B cell (primary cell): ENCODE measurements at regions not wholly inside any gene's neighbourhood (a gene's known extent, or its start where the extent isn't known, plus 50 kb on each side); places are given as distances from the start of the nearest gene placed in this dataset.

ENCODE experiments used
- ATAC-seq: fragments of 200-7000 bp; cut with Tn5 transposase; one replicate; pipeline ENCODE4 v1.10.0; 2021; ENCODE audit warnings: low read depth, mild to moderate bottlenecking, moderate number of reproducible peaks, moderate library complexity
- CTCF ChIA-PET: fragments of 350-600 bp; sonication (Branson Sonifier 250); formaldehyde crosslinking; loops from one replicate; lab custom pipeline; 2021; ENCODE audit warnings: antibody characterized with exemption, inconsistent platforms; lab: Charles Lee
- POLR2A ChIA-PET: fragments of 350-600 bp; sonication (Branson Sonifier 250); formaldehyde crosslinking; loops from one replicate; lab custom pipeline; 2021; ENCODE audit warnings: antibody characterized with exemption; lab: Charles Lee
- DNase-seq: peaks from one replicate; pipeline ENCODE4 v3.0.0; 2013
- H2AFZ ChIP-seq: 2 replicates; pipeline ENCODE4 v1.6.1; 2012; ENCODE audit warnings: mild to moderate bottlenecking, low read depth, low read length; ENCODE audit not compliant: insufficient read depth, poor library complexity, severe bottlenecking
- H3K27ac ChIP-seq, 2 donors: 1 replicate in 1 of 2; 2 replicates in 1 of 2; pipeline ENCODE4 v1.5.1; 2012 to 2013; ENCODE audit warnings: low read length in 2 of 2, mild to moderate bottlenecking in 2 of 2, moderate library complexity in 1 of 2
- H3K27me3 ChIP-seq, 4 experiments: fragments of 200-600 bp in 1 of 4; sonication (generic) in 1 of 4; replicated peaks in 1 of 4; 1 replicate in 2 of 4; 2 replicates in 2 of 4; pipeline versions ENCODE4 v1.6.1 to v1.7.0; 2013 to 2016; ENCODE audit warnings: low read length in 3 of 4, mild to moderate bottlenecking in 2 of 4, mixed read lengths in 1 of 4, moderate library complexity in 1 of 4; ENCODE audit not compliant: insufficient read depth in 4 of 4, control insufficient read depth in 3 of 4; ENCODE audit errors: control extremely low read depth in 1 of 4
- H3K36me3 ChIP-seq, 2 experiments: replicated peaks in 1 of 2; 1 replicate in 1 of 2; 2 replicates in 1 of 2; pipeline versions ENCODE4 v1.6.1 to v1.7.1; 2013; ENCODE audit warnings: low read length in 1 of 2; ENCODE audit not compliant: insufficient read depth in 2 of 2, control insufficient read depth in 1 of 2; ENCODE audit errors: control extremely low read depth in 1 of 2, extremely low read depth in 1 of 2
- H3K4me1 ChIP-seq, 2 donors: fragments of 200-600 bp in 1 of 2; sonication (generic) in 1 of 2; 1 replicate in 1 of 2; 2 replicates in 1 of 2; pipeline versions ENCODE4 v1.5.1 to v1.6.1; 2013 to 2017; ENCODE audit warnings: low read length in 2 of 2; ENCODE audit not compliant: control insufficient read depth in 2 of 2, insufficient read depth in 2 of 2
- H3K4me2 ChIP-seq: replicated peaks from 2 replicates; pipeline ENCODE3; 2012; ENCODE audit warnings: mild to moderate bottlenecking, low read depth, low read length; ENCODE audit not compliant: poor library complexity, severe bottlenecking
- H3K4me3 ChIP-seq, 5 experiments: fragments of 200-600 bp in 1 of 5; sonication (generic) in 1 of 5; 1 replicate in 3 of 5; 2 replicates in 2 of 5; pipeline versions ENCODE4 v1.5.1 to v1.7.0; 2011 to 2016; ENCODE audit warnings: low read length in 4 of 5, mild to moderate bottlenecking in 4 of 5, low read depth in 2 of 5, control low read depth in 1 of 5, moderate library complexity in 1 of 5; ENCODE audit not compliant: insufficient read depth in 1 of 5; ENCODE audit errors: control extremely low read depth in 1 of 5, extremely low read depth in 1 of 5
- H3K79me2 ChIP-seq: fragments of 200-600 bp; sonication (generic); one replicate; pipeline ENCODE4 v1.6.0; 2016; ENCODE audit warnings: low read length; ENCODE audit not compliant: control insufficient read depth, insufficient read depth
- H3K9ac ChIP-seq: fragments of 200-600 bp; sonication (generic); 2 replicates; pipeline ENCODE4 v1.6.1; 2017; ENCODE audit warnings: mild to moderate bottlenecking, low read length, moderate library complexity
- H3K9me3 ChIP-seq, 3 donors: one replicate each; pipeline versions ENCODE4 v1.6.1 to v1.7.1; 2013; ENCODE audit warnings: low read length in 2 of 3; ENCODE audit not compliant: control insufficient read depth in 2 of 3, insufficient read depth in 1 of 3; ENCODE audit errors: control extremely low read depth in 1 of 3
- H4K20me1 ChIP-seq: 2 replicates; pipeline ENCODE4 v1.6.0; 2012; ENCODE audit warnings: mild to moderate bottlenecking, low read length; ENCODE audit not compliant: insufficient read depth, control insufficient read depth, poor library complexity, severe bottlenecking
- H3K27ac Mint-ChIP-seq: one replicate; pipeline ENCODE4 v1.8.0; 2021; ENCODE audit warnings: mixed read lengths
- H3K27me3 Mint-ChIP-seq: one replicate; pipeline ENCODE4 v1.8.0; 2021; ENCODE audit warnings: mixed read lengths
- H3K4me1 Mint-ChIP-seq: one replicate; pipeline ENCODE4 v1.8.0; 2021; ENCODE audit warnings: mixed read lengths
- H3K4me3 Mint-ChIP-seq: one replicate; pipeline ENCODE4 v1.8.0; 2021; ENCODE audit warnings: mixed read lengths
- H3K9me3 Mint-ChIP-seq: one replicate; pipeline ENCODE4 v1.8.0; 2022; ENCODE audit warnings: mixed read lengths; ENCODE audit not compliant: insufficient read depth
- CTCF ChIP-seq: fragments of 200-600 bp; IDR thresholded peaks from one replicate; pipeline ENCODE4 v1.8.0; 2022; ENCODE audit warnings: antibody characterized with exemption, mild to moderate bottlenecking
- EZH2 ChIP-seq: IDR thresholded peaks from 2 replicates; pipeline ENCODE4 v1.6.1; 2012; ENCODE audit warnings: borderline replicate concordance, low read depth, mild to moderate bottlenecking, moderate library complexity, low read length; ENCODE audit not compliant: insufficient read depth, poor library complexity, severe bottlenecking
- WGBS: methylation state at CpG from one replicate; pipeline ENCODE4 v1.1.5; 2013; ENCODE audit warnings: missing lambda C conversion rate; ENCODE audit not compliant: insufficient coverage; 5-methylcytosine and 5-hydroxymethylcytosine counted together
- intact Hi-C: fragments of 100-400 bp; cut with micrococcal nuclease; formaldehyde crosslinking; loops from one replicate; pipeline ENCODE4 v1.10.0; 2022

GRCh38 chr1:209262631-209263030 lies 320.9 kb upstream of the CAMK1G start:
- no peak overlapping the region for H3K9ac ChIP-seq
- no peaks in the 10 kb centered on the region for H3K36me3 ChIP-seq
- no peak overlapping the region for H3K4me2 ChIP-seq
- H4K20me1 ChIP-seq, result no peaks in the 10 kb centered on the region
- H3K4me3 ChIP-seq, result no peak overlapping the region
- no peaks in the 10 kb centered on the region for H3K4me1 Mint-ChIP-seq
- no peaks in the 10 kb centered on the region for H3K4me1 ChIP-seq
- intact Hi-C loops, result no loop called here
- CTCF ChIA-PET, result no interaction called here
- H3K79me2 ChIP-seq, result no peaks in the 10 kb centered on the region
- peaks cover 4% of the 10 kb centered on the region for H3K9me3 Mint-ChIP-seq
- ATAC-seq, result no peak
- H3K4me3 Mint-ChIP-seq, result no peak overlapping the region
- H3K27me3 ChIP-seq, result no peaks in the 10 kb centered on the region
- DNase-seq, result no peak
- no peak overlapping the region for H2AFZ ChIP-seq
- POLR2A ChIA-PET, result no interaction called here
- TF ChIP-seq CTCF, result no peak
- TF ChIP-seq EZH2, result no peak
- H3K27me3 Mint-ChIP-seq, result no peaks in the 10 kb centered on the region
- H3K9me3 ChIP-seq, result peaks cover 0 to 6% (median 0%) of the 10 kb centered on the region in 3 donors
- no CpG with 5 or more reads among the region's 1 CpG for WGBS
- H3K27ac Mint-ChIP-seq, result no peak overlapping the region
- no peak overlapping the region for H3K27ac ChIP-seq

DNA sequence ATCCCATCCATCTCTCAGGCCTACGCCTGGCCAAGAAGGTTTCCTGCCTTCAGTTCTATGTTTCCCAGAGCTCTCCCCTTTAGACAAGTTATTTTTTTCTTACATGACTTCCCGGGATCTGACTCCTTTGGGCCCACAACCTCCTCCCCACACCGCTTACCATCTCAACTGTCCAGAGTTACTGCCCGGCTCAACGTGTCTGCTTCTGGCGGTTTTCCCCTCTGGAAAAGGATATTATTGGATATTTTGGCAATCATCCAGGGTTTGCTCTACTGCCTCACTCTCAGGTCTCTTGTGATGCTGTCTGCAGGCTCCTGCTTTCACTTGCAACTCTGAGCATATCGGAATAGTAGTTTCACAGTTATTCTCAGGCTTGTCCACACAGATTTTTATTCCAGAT lies 318.2 kb upstream of the CAMK1G start:
- H2AFZ ChIP-seq, result no peak overlapping the region
- Mint-ChIP-seq H3K27me3 (peaks cover 4% of the 10 kb centered on the region), H3K27ac (no peak overlapping the region), H3K9me3 (no peaks in the 10 kb centered on the region), H3K4me3 (no peak overlapping the region), H3K4me1 (no peaks in the 10 kb centered on the region)
- WGBS, result 78% methylated on average over 2 of the region's 7 CpGs
- no peaks in the 10 kb centered on the region for H3K36me3 ChIP-seq
- H3K27me3 ChIP-seq, result no peaks in the 10 kb centered on the region
- H3K27ac ChIP-seq, result no peak overlapping the region
- ChIA-PET CTCF (no interaction called here), POLR2A (no interaction called here)
- TF ChIP-seq EZH2 (no peak), CTCF (no peak)
- DNase-seq (no peak), ATAC-seq (no peak)
- H3K9me3 ChIP-seq, result no peaks in the 10 kb centered on the region
- H3K79me2 ChIP-seq, result no peaks in the 10 kb centered on the region
- no peak overlapping the region for H3K9ac ChIP-seq
- H4K20me1 ChIP-seq, result no peaks in the 10 kb centered on the region
- no peaks in the 10 kb centered on the region for H3K4me1 ChIP-seq
- no peak overlapping the region for H3K4me2 ChIP-seq
- no peak overlapping the region for H3K4me3 ChIP-seq
- intact Hi-C loops, result no loop called here
